ENCODE measurements at regions not wholly inside any gene's neighbourhood (a gene's known extent, or its start where the extent isn't known, plus 50 kb on each side); places are given as distances from the start of the nearest gene placed in this dataset.

DNA sequence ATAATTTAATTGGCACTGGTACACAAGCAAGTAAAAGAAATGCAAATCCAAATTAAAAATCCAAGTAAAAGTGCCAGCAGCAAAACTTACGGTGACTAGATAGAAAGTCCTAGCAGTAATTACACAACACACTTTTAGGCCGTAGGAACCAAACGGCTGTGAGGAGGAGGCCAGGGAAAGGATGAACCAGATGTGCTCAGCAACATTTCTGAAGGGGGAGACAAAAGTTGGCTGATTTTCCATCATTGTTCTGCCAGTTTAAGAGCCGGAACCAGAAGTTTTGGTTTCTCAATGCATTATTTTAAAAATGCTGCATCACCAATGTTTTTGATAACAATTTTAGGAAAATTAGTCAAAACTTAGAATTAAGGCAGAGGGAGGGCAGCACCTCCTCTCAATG is 68.7 kb upstream of the ENPP6 start:
- H2BK20ac ChIP-seq (ENCODE audit: low read length): no peak overlapping the region
- H2BK120ac ChIP-seq (replicated peaks; ENCODE audit: low read depth, low read length): no peak overlapping the region
- H3K4me1 ChIP-seq (replicated peaks in 1 of 4; ENCODE audit: control insufficient read depth in 3 of 4, insufficient read depth in 4 of 4, low read length in 3 of 4): peaks cover 0 to 6% (median 2%) of the 10 kb centered on the region in 4 experiments; a peak in 3 of 7 replicates
- FAIRE-seq (no peak), DNase-seq (ENCODE audit: low read depth in 1 of 2, low spot score in 2 of 2) (no peak)
- no peak overlapping the region for H4K91ac ChIP-seq (replicated peaks; ENCODE audit: insufficient read length, low read length)
- no peak overlapping the region for H3K56ac ChIP-seq (replicated peaks; ENCODE audit: insufficient read length, low read depth, low read length)
- TF ChIP-seq, protein P1, sequence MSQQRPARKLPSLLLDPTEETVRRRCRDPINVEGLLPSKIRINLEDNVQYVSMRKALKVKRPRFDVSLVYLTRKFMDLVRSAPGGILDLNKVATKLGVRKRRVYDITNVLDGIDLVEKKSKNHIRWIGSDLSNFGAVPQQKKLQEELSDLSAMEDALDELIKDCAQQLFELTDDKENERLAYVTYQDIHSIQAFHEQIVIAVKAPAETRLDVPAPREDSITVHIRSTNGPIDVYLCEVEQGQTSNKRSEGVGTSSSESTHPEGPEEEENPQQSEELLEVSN (IDR thresholded peaks at IDR 0.05): no peak
- TF ChIP-seq GTF2F1 (IDR thresholded peaks at IDR 0.05; ENCODE audit: borderline replicate concordance, low read depth, low read length): no peak
- no peak for TF ChIP-seq RXRA (IDR thresholded peaks at IDR 0.05; ENCODE audit: insufficient read depth, low read depth, low read length)
- TF ChIP-seq ASH2L (IDR thresholded peaks at IDR 0.05; ENCODE audit: low read length): no peak
- no peak for TF ChIP-seq TEAD4 (IDR thresholded peaks at IDR 0.05; ENCODE audit: low read depth, low read length)
- TF ChIP-seq EZH2 (IDR thresholded peaks at IDR 0.05; ENCODE audit: low read depth, low read length, severe bottlenecking): no peak
- H3K23ac ChIP-seq (ENCODE audit: insufficient read length): no peak overlapping the region
- no peaks in the 10 kb centered on the region for H3K79me2 ChIP-seq (ENCODE audit: control insufficient read depth in 1 of 2, insufficient read depth in 2 of 2, low read length in 2 of 2)
- H3K14ac ChIP-seq (ENCODE audit: insufficient read length): no peak overlapping the region
- no peak overlapping the region for H3K4me2 ChIP-seq (ENCODE audit: insufficient read depth in 1 of 2, low read depth in 2 of 2, low read length in 2 of 2)
- H4K20me1 ChIP-seq (replicated peaks in 1 of 2; ENCODE audit: control insufficient read depth in 1 of 2, insufficient read depth in 2 of 2, low read length in 2 of 2): no peaks in the 10 kb centered on the region
- no peak overlapping the region for H3K4me3 ChIP-seq (ENCODE audit: extremely low read depth in 1 of 4, insufficient read depth in 2 of 4, low read depth in 3 of 4, low read length in 4 of 4)
- H2BK5ac ChIP-seq (ENCODE audit: low read depth, low read length): no peak overlapping the region
- no peak overlapping the region for H2BK12ac ChIP-seq (ENCODE audit: low read depth, low read length)
- no peak overlapping the region for H3K4ac ChIP-seq (replicated peaks; ENCODE audit: insufficient read length, low read depth, low read length)
- no peaks in the 10 kb centered on the region; the same call in 1 of the 2 replicates for H3K23me2 ChIP-seq (ENCODE audit: low read depth, low read length)
- no peak overlapping the region for H4K8ac ChIP-seq (ENCODE audit: extremely low read depth, insufficient read depth, low read length)
- no peaks in the 10 kb centered on the region for H3K9me3 ChIP-seq (ENCODE audit: insufficient read depth in 2 of 2, low read depth in 1 of 2, low read length in 1 of 2)
- H2AFZ ChIP-seq (ENCODE audit: low read length): no peak overlapping the region
- H3K79me1 ChIP-seq (ENCODE audit: low read depth, low read length): no peaks in the 10 kb centered on the region
- H3K27ac ChIP-seq (ENCODE audit: low read depth, low read length): no peak overlapping the region
- POLR2A ChIA-PET (ENCODE audit: partially characterized antibody): no interaction called here
- no peak overlapping the region for H2BK15ac ChIP-seq (ENCODE audit: low read length)
- no peak overlapping the region for H2AK5ac ChIP-seq (ENCODE audit: low read depth, low read length)
- no peaks in the 10 kb centered on the region for H3K36me3 ChIP-seq (ENCODE audit: control insufficient read depth in 2 of 4, insufficient read depth in 4 of 4, low read length in 3 of 4)
- WGBS, 2 experiments (ENCODE audit: extremely low coverage in 1 of 2, insufficient coverage in 1 of 2, insufficient read length in 1 of 2, insufficient replicate concordance in 2 of 2, low coverage in 1 of 2, low lambda C conversion rate in 2 of 2, missing lambda C conversion rate in 1 of 2): 88% methylated on average over 4 of the region's 4 CpGs; no CpG with 5 or more reads in 1 of the 2 experiments
- CTCF ChIA-PET (ENCODE audit: partially characterized antibody): no interaction called here
- H4K5ac ChIP-seq (ENCODE audit: insufficient read length, low read depth, low read length): no peak overlapping the region
- H3K18ac ChIP-seq (ENCODE audit: extremely low read depth, low read length): no peak overlapping the region
- H3K27me3 ChIP-seq (replicated peaks in 1 of 4; ENCODE audit: control insufficient read depth in 3 of 4, extremely low read depth in 1 of 4, insufficient read depth in 3 of 4, low read length in 3 of 4): no peaks in the 10 kb centered on the region
- H3K9ac ChIP-seq (replicated peaks in 1 of 4; ENCODE audit: extremely low read depth in 1 of 4, low read depth in 3 of 4, low read length in 3 of 4): no peak overlapping the region; a peak in 1 of 7 replicates
